Heart left ventricle (tissue), 13 donors: ENCODE measurements at regions not wholly inside any gene's neighbourhood (a gene's known extent, or its start where the extent isn't known, plus 50 kb on each side); places are given as distances from the start of the nearest gene placed in this dataset.

Experiments used
- CTCF ChIP-seq, 12 donors: fragments of 200-600 bp; sonication (generic) in 4 of 12; IDR thresholded peaks; one replicate each; pipeline versions ENCODE4 v1.5.0 to v1.8.0; 2018 to 2022; ENCODE audit warnings: antibody characterized with exemption in 12 of 12, mild to moderate bottlenecking in 5 of 12
- POLR2A ChIP-seq, 2 donors: fragments of 450-650 bp; IDR thresholded peaks; one replicate each; pipeline ENCODE4 v1.6.1; 2017; ENCODE audit warnings: antibody characterized with exemption in 2 of 2, mild to moderate bottlenecking in 2 of 2, moderate library complexity in 2 of 2
- donor health status: ischemic (EF 13 %, LVEDD 7.1; RV severe dilation, severe dysfunction).
- donor health status: DM: no; HTN: yes; CAD: no.
- donor health status: DM: no; HTN: no; CAD: no.
- donor health status: ischemic (EF 25% LVEDD 6.9; RV normal size, moderate dysfunction).
- donor health status: ischemic (EF 25% LVEDD 5.7; RV mildly dilated, moderate dysfunction).
- donor health status: ischemic (EF 35%, LVEDD 5.7; RV mildly dilated, moderate dysfunction).
- donor health status: nonischemic (EF 11% LVEDD 7.7; RV severe dilation, severe dysfunction).
- donor health status: DM: yes; HTN: yes; CAD: no.
- donor health status: PGD.
- donor health status: ischemic (EF 29% LVEDD 5.4; RV normal size, mild dysfunction).
- donor health status: nonischemic (EF 23%, LVEDD 6.1; RV moderate dilation, normal function).

- TF ChIP-seq CTCF (IDR thresholded peaks at IDR 0.05) (no peak), POLR2A (IDR thresholded peaks at IDR 0.05) (no peak)
Observed at GRCh38 chr18:23398401-23398800, 54.7 kb upstream of the RIOK3 start.
